Upper lobe of left lung (tissue), 4 donors: ENCODE measurements at regions not wholly inside any gene's neighbourhood (a gene's known extent, or its start where the extent isn't known, plus 50 kb on each side); places are given as distances from the start of the nearest gene placed in this dataset.

Source experiments
- CTCF ChIP-seq, 6 experiments: fragments of 450-650 bp in 4 of 6; fragments of 200-600 bp in 2 of 6; sonication (generic) in 2 of 6; IDR thresholded peaks; one replicate each; pipeline ENCODE4 v1.5.1; 2016 to 2019; ENCODE audit warnings: antibody characterized with exemption in 6 of 6
- POLR2A ChIP-seq, 4 donors: fragments of 450-650 bp; IDR thresholded peaks; one replicate each; pipeline ENCODE4 v1.5.1; 2016 to 2017; ENCODE audit warnings: antibody characterized with exemption in 4 of 4, mild to moderate bottlenecking in 2 of 4
- POLR2AphosphoS5 ChIP-seq, 2 donors: sonication (generic); formaldehyde crosslinking; IDR thresholded peaks; one replicate each; pipeline ENCODE4 v1.5.1; 2017; ENCODE audit warnings: antibody characterized with exemption in 2 of 2

DNA sequence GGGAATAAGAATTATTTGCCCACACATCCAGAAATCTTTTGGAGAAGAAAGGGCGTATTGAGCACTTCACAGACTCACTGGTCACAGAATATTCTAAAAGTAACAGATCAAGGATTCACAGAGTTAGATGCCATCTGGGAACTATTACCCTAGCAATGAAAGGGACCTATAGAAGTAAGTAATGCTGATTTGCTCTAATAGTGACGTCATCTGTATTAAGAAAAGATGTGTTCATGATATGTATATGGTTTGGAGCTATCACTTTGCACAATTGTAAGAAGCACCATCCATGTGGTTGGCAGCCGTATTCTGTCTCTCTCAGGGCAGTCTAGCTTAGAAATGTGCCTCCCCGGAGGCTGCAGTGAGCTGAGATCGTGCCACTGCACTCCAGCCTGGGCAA lies 52.8 kb upstream of the SV2C start:
- TF ChIP-seq CTCF (IDR thresholded peaks at IDR 0.05) (no peak), POLR2A (IDR thresholded peaks at IDR 0.05) (no peak), POLR2AphosphoS5 (IDR thresholded peaks at IDR 0.05) (no peak)
